ENCODE measurements at regions not wholly inside any gene's neighbourhood (a gene's known extent, or its start where the extent isn't known, plus 50 kb on each side); places are given as distances from the start of the nearest gene placed in this dataset.

GRCh38 chr6:4379958-4380357, 244.6 kb upstream of the ECI2 start:
- Histone ChIP-seq H3K36me3 (no peaks in the 10 kb centered on the region), H3K27ac (replicated peaks in 1 of 4) (no peak overlapping the region), H3K27me3 (no peaks in the 10 kb centered on the region), H3K4me3 (no peak overlapping the region), H3K9me3 (peaks cover 0 to 18% (median 15%) of the 10 kb centered on the region in 4 donors), H3K4me1 (peaks cover 0 to 16% (median 8%) of the 10 kb centered on the region in 4 donors)
- no peak for TF ChIP-seq CTCF (IDR thresholded peaks at IDR 0.05)
- no peak for TF ChIP-seq EP300 (IDR thresholded peaks at IDR 0.05)
- TF ChIP-seq POLR2A (IDR thresholded peaks at IDR 0.05; ENCODE audit: low read depth), result no peak
- TF ChIP-seq POLR2AphosphoS5 (IDR thresholded peaks at IDR 0.05), result no peak
- DNase-seq (ENCODE audit: extremely low spot score), result no peak
- intact Hi-C loops (cut with DNase I), result no loop called here
- WGBS, result 71% methylated on average over 4 of the region's 4 CpGs

GRCh38 chr6:4378319-4378996, 243.1 kb upstream of the ECI2 start:
- no peak for DNase-seq (ENCODE audit: extremely low spot score)
- H3K27ac ChIP-seq (replicated peaks in 1 of 4), result no peak overlapping the region
- no peak for TF ChIP-seq POLR2A (IDR thresholded peaks at IDR 0.05; ENCODE audit: low read depth)
- TF ChIP-seq CTCF (IDR thresholded peaks at IDR 0.05), result no peak
- no peak for TF ChIP-seq POLR2AphosphoS5 (IDR thresholded peaks at IDR 0.05)
- TF ChIP-seq EP300 (IDR thresholded peaks at IDR 0.05), result no peak
- WGBS, result 76% methylated on average over 9 of the region's 12 CpGs
- no peaks in the 10 kb centered on the region for H3K36me3 ChIP-seq
- H3K4me1 ChIP-seq, result peaks cover 0 to 16% (median 8%) of the 10 kb centered on the region in 4 donors
- intact Hi-C loops (cut with DNase I), result no loop called here
- H3K27me3 ChIP-seq, result no peaks in the 10 kb centered on the region
- H3K9me3 ChIP-seq, result peaks cover 0 to 3% (median 2%) of the 10 kb centered on the region in 4 donors
- H3K4me3 ChIP-seq, result no peak overlapping the region

- intact Hi-C loops (cut with DNase I), result no loop called here
- no peak for DNase-seq (ENCODE audit: extremely low spot score)
These were observed 242.2 kb upstream of the ECI2 start for GRCh38 chr6:4377603-4378002.

GRCh38 chr6:4374216-4374615, 238.8 kb upstream of the ECI2 start:
- no peak overlapping the region for H3K4me3 ChIP-seq
- H3K36me3 ChIP-seq, result no peaks in the 10 kb centered on the region
- intact Hi-C loops (cut with DNase I), result no loop called here
- no peaks in the 10 kb centered on the region for H3K9me3 ChIP-seq
- TF ChIP-seq POLR2AphosphoS5 (IDR thresholded peaks at IDR 0.05) (no peak), EP300 (IDR thresholded peaks at IDR 0.05) (no peak), CTCF (IDR thresholded peaks at IDR 0.05) (no peak), POLR2A (IDR thresholded peaks at IDR 0.05; ENCODE audit: low read depth) (no peak)
- no peak for DNase-seq (ENCODE audit: extremely low spot score)
- H3K27ac ChIP-seq (replicated peaks in 1 of 4), result no peak overlapping the region
- no peaks in the 10 kb centered on the region for H3K27me3 ChIP-seq
- 96% methylated on average over 4 of the region's 7 CpGs for WGBS
- H3K4me1 ChIP-seq, result peaks cover 0 to 15% (median 0%) of the 10 kb centered on the region in 4 donors

More at GRCh38 chr6:4377603-4378002, 242.2 kb upstream of the ECI2 start:
- peaks cover 0 to 16% (median 8%) of the 10 kb centered on the region in 4 donors for H3K4me1 ChIP-seq
- no peak overlapping the region for H3K4me3 ChIP-seq
- H3K27ac ChIP-seq (replicated peaks in 1 of 4), result no peak overlapping the region
- 33% methylated on average over 3 of the region's 3 CpGs for WGBS
- H3K9me3 ChIP-seq, result no peaks in the 10 kb centered on the region
- H3K27me3 ChIP-seq, result no peaks in the 10 kb centered on the region
- TF ChIP-seq EP300 (IDR thresholded peaks at IDR 0.05) (no peak), POLR2A (IDR thresholded peaks at IDR 0.05; ENCODE audit: low read depth) (no peak), CTCF (IDR thresholded peaks at IDR 0.05) (no peak), POLR2AphosphoS5 (IDR thresholded peaks at IDR 0.05) (no peak)
- no peaks in the 10 kb centered on the region for H3K36me3 ChIP-seq

GRCh38 chr6:4372866-4373265, 237.5 kb upstream of the ECI2 start:
- 100% methylated on average over 2 of the region's 2 CpGs for WGBS
- no peaks in the 10 kb centered on the region for H3K9me3 ChIP-seq
- no peaks in the 10 kb centered on the region for H3K27me3 ChIP-seq
- intact Hi-C loops (cut with DNase I), result no loop called here
- no peak overlapping the region for H3K4me3 ChIP-seq
- H3K4me1 ChIP-seq, result peaks cover 0 to 18% (median 0%) of the 10 kb centered on the region in 4 donors
- no peak for DNase-seq (ENCODE audit: extremely low spot score)
- no peaks in the 10 kb centered on the region for H3K36me3 ChIP-seq
- no peak overlapping the region for H3K27ac ChIP-seq (replicated peaks in 1 of 4)
- TF ChIP-seq POLR2A (IDR thresholded peaks at IDR 0.05; ENCODE audit: low read depth), result no peak
- TF ChIP-seq POLR2AphosphoS5 (IDR thresholded peaks at IDR 0.05), result no peak
- no peak for TF ChIP-seq CTCF (IDR thresholded peaks at IDR 0.05)
- TF ChIP-seq EP300 (IDR thresholded peaks at IDR 0.05), result no peak
